ENCODE measurements at regions not wholly inside any gene's neighbourhood (a gene's known extent, or its start where the extent isn't known, plus 50 kb on each side); places are given as distances from the start of the nearest gene placed in this dataset.

GRCh38 chr1:5567839-5568238 lies 424.4 kb downstream of the NPHP4 start:
- H3K4me3 ChIP-seq (ENCODE audit: control insufficient read depth in 1 of 7, extremely low read depth in 1 of 7, insufficient read depth in 4 of 7, low read depth in 2 of 7, low read length in 6 of 7): no peak overlapping the region
- H3K9me3 ChIP-seq (ENCODE audit: control extremely low read depth in 1 of 5, control insufficient read depth in 4 of 5, insufficient read depth in 2 of 5, low read depth in 1 of 5, low read length in 4 of 5): peaks cover 0 to 16% (median 3%) of the 10 kb centered on the region in 5 experiments
- peaks cover 0 to 5% (median 0%) of the 10 kb centered on the region in 5 experiments for H3K27me3 ChIP-seq (replicated peaks in 2 of 5; ENCODE audit: control insufficient read depth in 4 of 5, insufficient read depth in 5 of 5, low read length in 4 of 5)
- ChIA-PET POLR2A (no interaction called here), CTCF (no interaction called here)
- 100% methylated on average over 2 of the region's 3 CpGs for WGBS (ENCODE audit: insufficient coverage)
- H3K4me1 ChIP-seq (ENCODE audit: control extremely low read depth in 1 of 4, control insufficient read depth in 4 of 4, insufficient read depth in 4 of 4, low read length in 3 of 4): no peaks in the 10 kb centered on the region
- H3K27ac ChIP-seq (ENCODE audit: insufficient read depth in 1 of 2, low read depth in 1 of 2, low read length in 2 of 2, poor library complexity in 1 of 2, severe bottlenecking in 2 of 2): no peak overlapping the region
- DNase-seq: no peak
- no peaks in the 10 kb centered on the region for H3K36me3 ChIP-seq (ENCODE audit: control insufficient read depth in 4 of 4, insufficient read depth in 4 of 4, low read length in 3 of 4)

DNA sequence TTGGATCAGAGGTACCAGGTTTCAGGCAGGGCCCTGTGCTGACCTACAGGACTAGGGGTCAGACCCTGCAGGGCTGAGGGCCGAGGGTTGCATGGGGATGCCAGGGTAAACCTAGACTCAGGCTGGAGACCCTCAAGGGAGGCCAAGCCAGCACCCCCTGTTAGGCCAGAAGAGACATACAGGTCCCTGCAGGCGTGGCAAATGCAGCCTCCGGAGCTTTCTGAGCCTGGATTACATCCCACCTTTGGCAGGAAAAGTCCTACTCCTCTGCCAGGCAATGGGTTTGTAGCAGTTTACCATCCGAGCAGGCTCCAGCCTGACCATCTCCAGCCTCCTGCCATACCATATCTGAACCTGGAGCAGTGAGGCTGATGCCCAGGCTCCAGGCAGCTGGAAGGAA lies 425.3 kb downstream of the NPHP4 start:
- Histone ChIP-seq H3K4me3 (ENCODE audit: control insufficient read depth in 1 of 7, extremely low read depth in 1 of 7, insufficient read depth in 4 of 7, low read depth in 2 of 7, low read length in 6 of 7) (no peak overlapping the region), H3K9me3 (ENCODE audit: control extremely low read depth in 1 of 5, control insufficient read depth in 4 of 5, insufficient read depth in 2 of 5, low read depth in 1 of 5, low read length in 4 of 5) (peaks cover 0 to 16% (median 3%) of the 10 kb centered on the region in 5 experiments), H3K4me1 (ENCODE audit: control extremely low read depth in 1 of 4, control insufficient read depth in 4 of 4, insufficient read depth in 4 of 4, low read length in 3 of 4) (no peaks in the 10 kb centered on the region), H3K27ac (ENCODE audit: insufficient read depth in 1 of 2, low read depth in 1 of 2, low read length in 2 of 2, poor library complexity in 1 of 2, severe bottlenecking in 2 of 2) (no peak overlapping the region), H3K27me3 (replicated peaks in 2 of 5; ENCODE audit: control insufficient read depth in 4 of 5, insufficient read depth in 5 of 5, low read length in 4 of 5) (peaks cover 0 to 3% (median 0%) of the 10 kb centered on the region in 5 experiments), H3K36me3 (ENCODE audit: control insufficient read depth in 4 of 4, insufficient read depth in 4 of 4, low read length in 3 of 4) (no peaks in the 10 kb centered on the region)
- WGBS (ENCODE audit: insufficient coverage): 81% methylated on average over 4 of the region's 4 CpGs
- ChIA-PET POLR2A (no interaction called here), CTCF (no interaction called here)
- DNase-seq: no peak

DNA sequence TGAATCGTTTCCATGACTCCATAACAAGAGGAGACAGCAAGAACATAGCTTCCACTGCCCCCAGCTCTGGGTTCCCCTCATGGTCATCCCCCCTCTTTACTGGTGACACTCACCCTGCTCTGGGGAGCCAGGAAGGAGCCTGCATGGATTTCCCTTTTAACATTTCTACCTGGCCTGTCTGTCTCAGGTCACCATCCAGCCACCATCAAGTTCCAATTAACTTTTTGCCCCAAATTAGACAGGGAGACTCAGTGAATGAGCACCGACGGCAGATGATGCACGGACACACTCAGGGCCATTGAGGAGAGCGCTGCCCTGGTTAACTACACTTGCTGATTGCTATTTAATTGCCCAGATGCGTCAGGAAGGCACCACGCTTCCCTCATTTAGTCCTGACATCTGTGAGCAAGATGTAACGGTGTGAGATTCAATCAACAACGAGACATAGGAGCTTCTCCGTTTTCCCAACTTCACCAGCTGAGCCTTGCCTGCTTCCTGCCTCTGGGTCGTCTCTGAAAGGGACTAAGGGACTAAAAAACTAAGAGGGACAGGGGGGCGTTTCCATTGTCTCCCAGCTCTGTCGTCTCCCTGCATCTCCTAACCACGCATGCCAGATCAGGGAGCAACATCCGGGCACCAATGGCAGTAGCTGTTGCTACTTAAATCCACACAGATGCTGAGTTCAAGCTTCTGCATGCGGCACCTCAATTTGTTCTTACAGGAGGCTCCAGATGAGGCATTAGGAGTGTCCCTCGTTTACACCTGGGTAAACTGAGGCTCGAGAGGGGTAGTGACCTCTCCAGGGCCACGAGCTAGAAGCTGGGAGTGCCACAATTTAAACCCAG lies 426.7 kb downstream of the NPHP4 start:
- POLR2A ChIA-PET: no interaction called here
- 81% methylated on average over 16 of the region's 19 CpGs for WGBS (ENCODE audit: insufficient coverage)

GRCh38 chr1:5564578-5565257 lies 427.5 kb downstream of the NPHP4 start:
- 98% methylated on average over 7 of the region's 10 CpGs for WGBS (ENCODE audit: insufficient coverage)
- DNase-seq: no peak
- Histone ChIP-seq H3K36me3 (ENCODE audit: control insufficient read depth in 4 of 4, insufficient read depth in 4 of 4, low read length in 3 of 4) (no peaks in the 10 kb centered on the region), H3K4me3 (ENCODE audit: control insufficient read depth in 1 of 7, extremely low read depth in 1 of 7, insufficient read depth in 4 of 7, low read depth in 2 of 7, low read length in 6 of 7) (no peak overlapping the region), H3K4me1 (ENCODE audit: control extremely low read depth in 1 of 4, control insufficient read depth in 4 of 4, insufficient read depth in 4 of 4, low read length in 3 of 4) (no peaks in the 10 kb centered on the region), H3K9me3 (ENCODE audit: control extremely low read depth in 1 of 5, control insufficient read depth in 4 of 5, insufficient read depth in 2 of 5, low read depth in 1 of 5, low read length in 4 of 5) (peaks cover 0 to 21% (median 4%) of the 10 kb centered on the region in 5 experiments), H3K27me3 (replicated peaks in 2 of 5; ENCODE audit: control insufficient read depth in 4 of 5, insufficient read depth in 5 of 5, low read length in 4 of 5) (no peaks in the 10 kb centered on the region), H3K27ac (ENCODE audit: insufficient read depth in 1 of 2, low read depth in 1 of 2, low read length in 2 of 2, poor library complexity in 1 of 2, severe bottlenecking in 2 of 2) (no peak overlapping the region)
- ChIA-PET POLR2A (no interaction called here), CTCF (interaction anchor here (0.9 kb wide), 1 partner anchor 9 kb away, joined by 3 read pairs; no protein-coding TSS in a partner anchor)

More for the DNA sequence above, 426.7 kb downstream of the NPHP4 start:
- no peak for DNase-seq
- peaks cover 0 to 21% (median 3%) of the 10 kb centered on the region in 5 experiments for H3K9me3 ChIP-seq (ENCODE audit: control extremely low read depth in 1 of 5, control insufficient read depth in 4 of 5, insufficient read depth in 2 of 5, low read depth in 1 of 5, low read length in 4 of 5)
- no peaks in the 10 kb centered on the region for H3K36me3 ChIP-seq (ENCODE audit: control insufficient read depth in 4 of 4, insufficient read depth in 4 of 4, low read length in 3 of 4)
- H3K27me3 ChIP-seq (replicated peaks in 2 of 5; ENCODE audit: control insufficient read depth in 4 of 5, insufficient read depth in 5 of 5, low read length in 4 of 5): no peaks in the 10 kb centered on the region
- no peak overlapping the region for H3K27ac ChIP-seq (ENCODE audit: insufficient read depth in 1 of 2, low read depth in 1 of 2, low read length in 2 of 2, poor library complexity in 1 of 2, severe bottlenecking in 2 of 2)
- CTCF ChIA-PET: interaction anchor here (0.6 to 1.3 kb wide), 3 partner anchors 9 to 732 kb away, joined by 3 read pairs; no protein-coding TSS in a partner anchor
- H3K4me1 ChIP-seq (ENCODE audit: control extremely low read depth in 1 of 4, control insufficient read depth in 4 of 4, insufficient read depth in 4 of 4, low read length in 3 of 4): no peaks in the 10 kb centered on the region
- no peak overlapping the region for H3K4me3 ChIP-seq (ENCODE audit: control insufficient read depth in 1 of 7, extremely low read depth in 1 of 7, insufficient read depth in 4 of 7, low read depth in 2 of 7, low read length in 6 of 7)

GRCh38 chr1:5563861-5564577 lies 428.2 kb downstream of the NPHP4 start:
- no peaks in the 10 kb centered on the region for H3K27me3 ChIP-seq (replicated peaks in 2 of 5; ENCODE audit: control insufficient read depth in 4 of 5, insufficient read depth in 5 of 5, low read length in 4 of 5)
- H3K27ac ChIP-seq (ENCODE audit: insufficient read depth in 1 of 2, low read depth in 1 of 2, low read length in 2 of 2, poor library complexity in 1 of 2, severe bottlenecking in 2 of 2): no peak overlapping the region
- H3K9me3 ChIP-seq (ENCODE audit: control extremely low read depth in 1 of 5, control insufficient read depth in 4 of 5, insufficient read depth in 2 of 5, low read depth in 1 of 5, low read length in 4 of 5): peaks cover 0 to 17% (median 5%) of the 10 kb centered on the region in 5 experiments
- WGBS (ENCODE audit: insufficient coverage): 90% methylated on average over 13 of the region's 14 CpGs
- DNase-seq: no peak
- ChIA-PET CTCF (no interaction called here), POLR2A (no interaction called here)
- no peak overlapping the region for H3K4me3 ChIP-seq (ENCODE audit: control insufficient read depth in 1 of 7, extremely low read depth in 1 of 7, insufficient read depth in 4 of 7, low read depth in 2 of 7, low read length in 6 of 7)
- H3K36me3 ChIP-seq (ENCODE audit: control insufficient read depth in 4 of 4, insufficient read depth in 4 of 4, low read length in 3 of 4): no peaks in the 10 kb centered on the region
- H3K4me1 ChIP-seq (ENCODE audit: control extremely low read depth in 1 of 4, control insufficient read depth in 4 of 4, insufficient read depth in 4 of 4, low read length in 3 of 4): no peaks in the 10 kb centered on the region

- no peak for DNase-seq
- peaks cover 0 to 20% (median 5%) of the 10 kb centered on the region in 5 experiments for H3K9me3 ChIP-seq (ENCODE audit: control extremely low read depth in 1 of 5, control insufficient read depth in 4 of 5, insufficient read depth in 2 of 5, low read depth in 1 of 5, low read length in 4 of 5)
- H3K4me3 ChIP-seq (ENCODE audit: control insufficient read depth in 1 of 7, extremely low read depth in 1 of 7, insufficient read depth in 4 of 7, low read depth in 2 of 7, low read length in 6 of 7): no peak overlapping the region
- H3K4me1 ChIP-seq (ENCODE audit: control extremely low read depth in 1 of 4, control insufficient read depth in 4 of 4, insufficient read depth in 4 of 4, low read length in 3 of 4): no peaks in the 10 kb centered on the region
- no peaks in the 10 kb centered on the region for H3K27me3 ChIP-seq (replicated peaks in 2 of 5; ENCODE audit: control insufficient read depth in 4 of 5, insufficient read depth in 5 of 5, low read length in 4 of 5)
- POLR2A ChIA-PET: no interaction called here
- no peak overlapping the region for H3K27ac ChIP-seq (ENCODE audit: insufficient read depth in 1 of 2, low read depth in 1 of 2, low read length in 2 of 2, poor library complexity in 1 of 2, severe bottlenecking in 2 of 2)
- CTCF ChIA-PET: no interaction called here
- 79% methylated on average over 4 of the region's 4 CpGs for WGBS (ENCODE audit: insufficient coverage)
- no peaks in the 10 kb centered on the region for H3K36me3 ChIP-seq (ENCODE audit: control insufficient read depth in 4 of 4, insufficient read depth in 4 of 4, low read length in 3 of 4)
Measured at GRCh38 chr1:5562769-5563168, 429.5 kb downstream of the NPHP4 start.
